ENCODE measurements at regions not wholly inside any gene's neighbourhood (a gene's known extent, or its start where the extent isn't known, plus 50 kb on each side); places are given as distances from the start of the nearest gene placed in this dataset.

- TF ChIP-seq FOXK2 (IDR thresholded peaks at IDR 0.05), result no peak
- no peak for TF ChIP-seq ELF4 (IDR thresholded peaks at IDR 0.05)
- TF ChIP-seq TARDBP (IDR thresholded peaks at IDR 0.05), result no peak
- TF ChIP-seq FOXA1 (IDR thresholded peaks at IDR 0.05), result no peak
- no peak for TF ChIP-seq BHLHE40 (IDR thresholded peaks at IDR 0.05; ENCODE audit: borderline replicate concordance)
- TF ChIP-seq, protein P1, sequence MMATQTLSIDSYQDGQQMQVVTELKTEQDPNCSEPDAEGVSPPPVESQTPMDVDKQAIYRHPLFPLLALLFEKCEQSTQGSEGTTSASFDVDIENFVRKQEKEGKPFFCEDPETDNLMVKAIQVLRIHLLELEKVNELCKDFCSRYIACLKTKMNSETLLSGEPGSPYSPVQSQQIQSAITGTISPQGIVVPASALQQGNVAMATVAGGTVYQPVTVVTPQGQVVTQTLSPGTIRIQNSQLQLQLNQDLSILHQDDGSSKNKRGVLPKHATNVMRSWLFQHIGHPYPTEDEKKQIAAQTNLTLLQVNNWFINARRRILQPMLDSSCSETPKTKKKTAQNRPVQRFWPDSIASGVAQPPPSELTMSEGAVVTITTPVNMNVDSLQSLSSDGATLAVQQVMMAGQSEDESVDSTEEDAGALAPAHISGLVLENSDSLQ (IDR thresholded peaks at IDR 0.05), result no peak
- no peak for TF ChIP-seq SUZ12 (IDR thresholded peaks at IDR 0.05)
- TF ChIP-seq SP1 (IDR thresholded peaks at IDR 0.05), result no peak
- no peak for TF ChIP-seq FOXM1 (IDR thresholded peaks at IDR 0.05; ENCODE audit: borderline replicate concordance)
- no peak for TF ChIP-seq CTBP1 (IDR thresholded peaks at IDR 0.05; ENCODE audit: borderline replicate concordance)
- TF ChIP-seq ARNT (IDR thresholded peaks at IDR 0.05), result no peak
These were observed 1291.0 kb upstream of the CNTN5 start for GRCh38 chr11:97729546-97730272.
